ENCODE measurements at regions not wholly inside any gene's neighbourhood (a gene's known extent, or its start where the extent isn't known, plus 50 kb on each side); places are given as distances from the start of the nearest gene placed in this dataset.

DNA sequence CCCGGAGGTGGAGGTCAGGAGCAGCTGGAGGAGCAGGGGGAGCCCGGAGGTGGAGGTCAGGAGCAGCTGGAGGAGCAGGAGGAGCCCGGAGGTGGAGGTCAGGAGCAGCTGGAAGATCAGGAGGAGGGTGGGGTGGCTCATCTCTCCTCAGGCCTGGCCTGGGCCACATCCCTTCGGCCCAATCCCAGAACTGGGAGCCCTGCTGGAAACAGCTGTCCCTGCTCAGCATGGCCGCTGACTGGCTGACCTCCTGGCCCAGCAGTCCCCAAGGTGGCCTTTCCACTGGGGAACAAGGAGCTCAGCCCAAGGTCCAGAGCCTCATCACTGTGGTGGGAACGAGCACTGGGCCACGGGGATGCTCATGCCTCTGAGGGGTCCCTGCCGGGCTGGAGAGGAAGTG lies 66.6 kb upstream of the LAPTM4A start:
- no peak overlapping the region for H3K4me2 ChIP-seq (ENCODE audit: insufficient read depth, low read length)
- H3K9me3 ChIP-seq (ENCODE audit: insufficient read depth, low read length, severe bottlenecking): no peaks in the 10 kb centered on the region
- H3K4me1 ChIP-seq (ENCODE audit: insufficient read depth, low read length): no peaks in the 10 kb centered on the region
- no peaks in the 10 kb centered on the region for H3K36me3 ChIP-seq (ENCODE audit: insufficient read depth, low read length)
- H3K79me2 ChIP-seq (ENCODE audit: insufficient read depth, low read length): no peaks in the 10 kb centered on the region
- H3K27me3 ChIP-seq (ENCODE audit: insufficient read depth, low read length, poor library complexity): no peaks in the 10 kb centered on the region
- H2AFZ ChIP-seq (ENCODE audit: low read depth, low read length): no peak overlapping the region
- no peak for DNase-seq
- no peaks in the 10 kb centered on the region; the same call in 1 of the 2 replicates for H4K20me1 ChIP-seq (ENCODE audit: insufficient read depth, low read length)
- H3K4me3 ChIP-seq (ENCODE audit: low read depth in 1 of 2, low read length in 2 of 2): no peak overlapping the region
- ATAC-seq (ENCODE audit: insufficient read depth, low read depth): no peak
- H3K9ac ChIP-seq (ENCODE audit: low read depth, low read length): no peak overlapping the region
- H3K27ac ChIP-seq (ENCODE audit: low read length): no peak overlapping the region
- no peak for TF ChIP-seq EZH2 (IDR thresholded peaks at IDR 0.05; ENCODE audit: borderline replicate concordance, low read depth, low read length, severe bottlenecking)
- TF ChIP-seq, protein P1, sequence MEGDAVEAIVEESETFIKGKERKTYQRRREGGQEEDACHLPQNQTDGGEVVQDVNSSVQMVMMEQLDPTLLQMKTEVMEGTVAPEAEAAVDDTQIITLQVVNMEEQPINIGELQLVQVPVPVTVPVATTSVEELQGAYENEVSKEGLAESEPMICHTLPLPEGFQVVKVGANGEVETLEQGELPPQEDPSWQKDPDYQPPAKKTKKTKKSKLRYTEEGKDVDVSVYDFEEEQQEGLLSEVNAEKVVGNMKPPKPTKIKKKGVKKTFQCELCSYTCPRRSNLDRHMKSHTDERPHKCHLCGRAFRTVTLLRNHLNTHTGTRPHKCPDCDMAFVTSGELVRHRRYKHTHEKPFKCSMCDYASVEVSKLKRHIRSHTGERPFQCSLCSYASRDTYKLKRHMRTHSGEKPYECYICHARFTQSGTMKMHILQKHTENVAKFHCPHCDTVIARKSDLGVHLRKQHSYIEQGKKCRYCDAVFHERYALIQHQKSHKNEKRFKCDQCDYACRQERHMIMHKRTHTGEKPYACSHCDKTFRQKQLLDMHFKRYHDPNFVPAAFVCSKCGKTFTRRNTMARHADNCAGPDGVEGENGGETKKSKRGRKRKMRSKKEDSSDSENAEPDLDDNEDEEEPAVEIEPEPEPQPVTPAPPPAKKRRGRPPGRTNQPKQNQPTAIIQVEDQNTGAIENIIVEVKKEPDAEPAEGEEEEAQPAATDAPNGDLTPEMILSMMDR (IDR thresholded peaks at IDR 0.05; ENCODE audit: borderline replicate concordance, extremely low read depth, low read length, poor library complexity, severe bottlenecking): no peak

DNA sequence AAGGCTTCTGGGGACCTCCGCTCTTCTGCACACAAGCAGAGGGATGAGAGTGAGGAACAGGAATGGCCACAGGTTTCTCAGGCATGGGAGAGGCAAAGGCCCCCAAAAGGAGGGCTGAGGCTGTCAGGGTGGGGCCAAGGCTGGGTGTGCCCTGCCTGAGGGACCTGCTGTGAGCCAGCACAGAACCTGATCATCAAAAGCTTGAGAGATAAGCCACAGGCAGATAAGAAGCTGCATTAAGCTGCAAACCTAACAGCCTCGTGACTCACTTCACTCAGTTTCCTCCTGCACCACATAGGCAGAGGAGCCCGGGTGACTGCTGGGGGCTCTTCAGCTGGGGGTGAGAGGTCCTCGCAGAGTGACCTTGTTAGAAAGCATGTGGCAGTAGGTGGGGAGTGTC lies 64.5 kb upstream of the LAPTM4A start:
- TF ChIP-seq EZH2 (IDR thresholded peaks at IDR 0.05; ENCODE audit: borderline replicate concordance, low read depth, low read length, severe bottlenecking): no peak
- TF ChIP-seq, protein P1 (IDR thresholded peaks at IDR 0.05; ENCODE audit: borderline replicate concordance, extremely low read depth, low read length, poor library complexity, severe bottlenecking): no peak
- ATAC-seq (ENCODE audit: insufficient read depth, low read depth) (no peak), DNase-seq (no peak)
- Histone ChIP-seq H3K36me3 (ENCODE audit: insufficient read depth, low read length) (no peaks in the 10 kb centered on the region), H3K79me2 (ENCODE audit: insufficient read depth, low read length) (no peaks in the 10 kb centered on the region), H3K27me3 (ENCODE audit: insufficient read depth, low read length, poor library complexity) (no peaks in the 10 kb centered on the region), H3K27ac (ENCODE audit: low read length) (no peak overlapping the region), H3K9ac (ENCODE audit: low read depth, low read length) (no peak overlapping the region), H3K4me3 (ENCODE audit: low read depth in 1 of 2, low read length in 2 of 2) (no peak overlapping the region), H3K4me2 (ENCODE audit: insufficient read depth, low read length) (no peak overlapping the region), H3K4me1 (ENCODE audit: insufficient read depth, low read length) (no peaks in the 10 kb centered on the region), H2AFZ (ENCODE audit: low read depth, low read length) (no peak overlapping the region), H3K9me3 (ENCODE audit: insufficient read depth, low read length, severe bottlenecking) (no peaks in the 10 kb centered on the region), H4K20me1 (ENCODE audit: insufficient read depth, low read length) (no peaks in the 10 kb centered on the region; the same call in 1 of the 2 replicates)

DNA sequence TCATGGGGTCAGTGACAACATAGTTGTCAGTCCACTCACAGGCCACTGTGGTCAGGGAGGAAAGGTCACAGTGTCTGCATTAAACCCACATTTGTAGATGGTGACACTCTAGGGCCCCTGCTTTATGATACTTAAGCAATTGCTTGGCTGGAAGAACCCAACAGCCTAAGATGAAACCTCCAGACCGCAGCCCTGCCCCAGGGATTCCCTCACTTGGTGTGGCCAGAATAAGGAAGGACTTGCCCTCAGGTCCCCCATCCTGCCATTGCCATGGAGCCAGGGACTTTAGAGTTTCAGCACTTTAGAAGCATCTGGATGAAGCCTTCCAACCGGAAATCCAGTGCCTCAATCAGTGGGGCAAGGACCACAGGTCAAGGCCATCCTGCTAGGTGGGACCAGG lies 63.9 kb upstream of the LAPTM4A start:
- ATAC-seq (ENCODE audit: insufficient read depth, low read depth) (no peak), DNase-seq (no peak)
- Histone ChIP-seq H3K9ac (ENCODE audit: low read depth, low read length) (no peak overlapping the region), H3K4me1 (ENCODE audit: insufficient read depth, low read length) (no peaks in the 10 kb centered on the region), H3K4me3 (ENCODE audit: low read depth in 1 of 2, low read length in 2 of 2) (no peak overlapping the region), H3K27ac (ENCODE audit: low read length) (no peak overlapping the region), H4K20me1 (ENCODE audit: insufficient read depth, low read length) (no peaks in the 10 kb centered on the region; the same call in 1 of the 2 replicates), H3K4me2 (ENCODE audit: insufficient read depth, low read length) (no peak overlapping the region), H2AFZ (ENCODE audit: low read depth, low read length) (no peak overlapping the region), H3K36me3 (ENCODE audit: insufficient read depth, low read length) (no peaks in the 10 kb centered on the region), H3K9me3 (ENCODE audit: insufficient read depth, low read length, severe bottlenecking) (no peaks in the 10 kb centered on the region), H3K79me2 (ENCODE audit: insufficient read depth, low read length) (no peaks in the 10 kb centered on the region), H3K27me3 (ENCODE audit: insufficient read depth, low read length, poor library complexity) (no peaks in the 10 kb centered on the region)
- TF ChIP-seq EZH2 (IDR thresholded peaks at IDR 0.05; ENCODE audit: borderline replicate concordance, low read depth, low read length, severe bottlenecking): no peak
- TF ChIP-seq, protein P1 (IDR thresholded peaks at IDR 0.05; ENCODE audit: borderline replicate concordance, extremely low read depth, low read length, poor library complexity, severe bottlenecking): no peak
